CD14-positive monocyte (primary cell): ENCODE measurements at regions not wholly inside any gene's neighbourhood (a gene's known extent, or its start where the extent isn't known, plus 50 kb on each side); places are given as distances from the start of the nearest gene placed in this dataset.

Experiments
- DNase-seq, 3 donors: peaks; one replicate each; pipeline ENCODE4 v3.0.0-alpha.2; 2011 to 2022
- H2AFZ ChIP-seq: 2 replicates; pipeline ENCODE4 v1.6.0; 2012; ENCODE audit warnings: mild to moderate bottlenecking, low read depth, low read length, inconsistent platforms; ENCODE audit not compliant: insufficient read depth, poor library complexity, severe bottlenecking
- H3K27ac ChIP-seq, 2 donors: 1 replicate in 1 of 2; 2 replicates in 1 of 2; pipeline ENCODE4 v1.5.1; 2012 to 2013; ENCODE audit warnings: low read length in 2 of 2, control low read depth in 1 of 2, inconsistent platforms in 1 of 2, low read depth in 1 of 2, mild to moderate bottlenecking in 1 of 2
- H3K27me3 ChIP-seq, 2 donors: one replicate each; pipeline versions ENCODE4 v1.6.0 to v1.6.1; 2011 to 2013; ENCODE audit warnings: low read length in 2 of 2; ENCODE audit not compliant: control insufficient read depth in 2 of 2, insufficient read depth in 2 of 2
- H3K36me3 ChIP-seq, 2 donors: replicated peaks in 1 of 2; 1 replicate in 1 of 2; 2 replicates in 1 of 2; pipeline versions ENCODE4 v1.5.1 to v1.6.1; 2012 to 2013; ENCODE audit warnings: low read length in 2 of 2, control low read depth in 1 of 2, inconsistent platforms in 1 of 2, mild to moderate bottlenecking in 1 of 2; ENCODE audit not compliant: insufficient read depth in 2 of 2, control insufficient read depth in 1 of 2
- H3K4me1 ChIP-seq, 2 donors: 1 replicate in 1 of 2; 2 replicates in 1 of 2; pipeline versions ENCODE4 v1.5.1 to v1.6.1; 2012 to 2013; ENCODE audit warnings: low read length in 2 of 2, control low read depth in 1 of 2, inconsistent platforms in 1 of 2, mild to moderate bottlenecking in 1 of 2, moderate library complexity in 1 of 2; ENCODE audit not compliant: insufficient read depth in 2 of 2, control insufficient read depth in 1 of 2
- H3K4me2 ChIP-seq: replicated peaks from 2 replicates; pipeline ENCODE3; 2012; ENCODE audit warnings: low read length, moderate library complexity, mild to moderate bottlenecking; ENCODE audit not compliant: poor library complexity, severe bottlenecking; ENCODE audit errors: extremely low read depth
- H3K4me3 ChIP-seq, 3 experiments: fragments of 200-600 bp in 1 of 3; sonication (generic) in 1 of 3; replicated peaks in 1 of 3; 1 replicate in 2 of 3; 2 replicates in 1 of 3; pipeline ENCODE4 v1.5.1; 2011 to 2013; ENCODE audit warnings: low read length in 3 of 3, mild to moderate bottlenecking in 3 of 3, control low read depth in 2 of 3, low read depth in 2 of 3, inconsistent platforms in 1 of 3, moderate library complexity in 1 of 3
- H3K79me2 ChIP-seq: 2 replicates; pipeline ENCODE4 v1.6.0; 2012; ENCODE audit warnings: mild to moderate bottlenecking, control low read depth, inconsistent platforms, low read length, moderate library complexity; ENCODE audit not compliant: insufficient read depth
- H3K9ac ChIP-seq: 2 replicates; pipeline ENCODE4 v1.6.0; 2017; ENCODE audit warnings: low read length, mild to moderate bottlenecking; ENCODE audit not compliant: insufficient read depth, poor library complexity, severe bottlenecking
- H3K9me3 ChIP-seq, 2 donors: replicated peaks in 1 of 2; 1 replicate in 1 of 2; 2 replicates in 1 of 2; pipeline versions ENCODE4 v1.5.1 to v1.6.1; 2012 to 2013; ENCODE audit warnings: low read length in 2 of 2, control low read depth in 1 of 2; ENCODE audit not compliant: control insufficient read depth in 1 of 2, insufficient read depth in 1 of 2
- H4K20me1 ChIP-seq: 2 replicates; pipeline ENCODE4 v1.6.0; 2012; ENCODE audit warnings: mild to moderate bottlenecking, low read length, control low read depth, moderate library complexity; ENCODE audit not compliant: insufficient read depth
- H3K27ac Mint-ChIP-seq, 7 donors: one replicate each; pipeline ENCODE4 v1.8.0; 2020; ENCODE audit warnings: mild to moderate bottlenecking in 7 of 7, mixed read lengths in 7 of 7, moderate library complexity in 6 of 7, inconsistent platforms in 2 of 7
- H3K27me3 Mint-ChIP-seq, 3 donors: one replicate each; pipeline ENCODE4 v1.8.0; 2021 to 2022; ENCODE audit warnings: low read depth in 3 of 3, mild to moderate bottlenecking in 3 of 3, mixed read lengths in 3 of 3, moderate library complexity in 3 of 3, inconsistent platforms in 1 of 3
- H3K36me3 Mint-ChIP-seq, 2 donors: one replicate each; pipeline ENCODE4 v1.8.0; 2020; ENCODE audit warnings: mixed read lengths in 2 of 2, inconsistent platforms in 1 of 2, mild to moderate bottlenecking in 1 of 2
- H3K4me1 Mint-ChIP-seq: one replicate; pipeline ENCODE4 v1.8.0; 2020; ENCODE audit warnings: mild to moderate bottlenecking, mixed read lengths
- H3K4me3 Mint-ChIP-seq, 2 donors: one replicate each; pipeline ENCODE4 v1.8.0; 2020; ENCODE audit warnings: mild to moderate bottlenecking in 2 of 2, mixed read lengths in 2 of 2, moderate library complexity in 1 of 2
- H3K9me3 Mint-ChIP-seq, 7 donors: one replicate each; pipeline ENCODE4 v1.8.0; 2020 to 2022; ENCODE audit warnings: mixed read lengths in 7 of 7, mild to moderate bottlenecking in 6 of 7, moderate library complexity in 6 of 7, inconsistent platforms in 2 of 7
- whole genome bisulfite sequencing: methylation state at CpG from one replicate; pipeline ENCODE4 v1.1.5; 2013; ENCODE audit warnings: missing lambda C conversion rate; ENCODE audit not compliant: insufficient coverage; 5-methylcytosine and 5-hydroxymethylcytosine counted together
- intact Hi-C, 2 donors: fragments of 100-400 bp; cut with micrococcal nuclease; formaldehyde crosslinking; loops; one replicate each; pipeline versions ENCODE4 v1.15.0 to v1.15.1; 2023
- TF ChIP-seq, protein P1 (sequence below): fragments of 200-600 bp; IDR thresholded peaks from one replicate; pipeline ENCODE4 v1.8.0; 2022; ENCODE audit warnings: antibody characterized with exemption, mild to moderate bottlenecking

DNA sequence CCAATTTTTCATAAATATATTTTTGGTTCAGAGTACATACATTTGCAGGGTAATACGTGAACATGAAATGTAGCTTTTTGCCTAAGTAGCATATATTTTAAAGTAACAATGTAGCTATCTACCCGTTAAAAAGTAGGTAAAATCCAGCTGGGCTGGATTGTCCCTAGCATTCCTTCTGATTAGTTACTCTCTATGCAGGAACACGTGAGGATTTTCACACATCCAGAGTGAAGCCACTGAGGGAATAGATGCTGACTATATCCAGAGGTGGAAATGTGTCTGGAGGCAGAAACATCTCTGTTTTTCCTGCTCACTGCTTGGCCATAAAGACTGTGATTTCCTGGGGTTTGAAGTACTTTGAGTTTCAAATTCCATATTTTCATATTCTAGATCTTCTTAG is 338.9 kb upstream of the KIAA1217 start:
- Mint-ChIP-seq H3K27me3 (peaks cover 0 to 2% (median 0%) of the 10 kb centered on the region in 3 donors), H3K4me3 (no peak overlapping the region), H3K27ac (no peak overlapping the region), H3K9me3 (peaks cover 0 to 6% (median 2%) of the 10 kb centered on the region in 7 donors), H3K4me1 (peaks cover 22% of the 10 kb centered on the region), H3K36me3 (no peaks in the 10 kb centered on the region)
- H3K4me2 ChIP-seq, result no peak overlapping the region
- H4K20me1 ChIP-seq, result no peaks in the 10 kb centered on the region
- intact Hi-C loops, result no loop called here
- no peaks in the 10 kb centered on the region for H3K27me3 ChIP-seq
- H3K9ac ChIP-seq, result no peak overlapping the region
- H3K79me2 ChIP-seq, result no peaks in the 10 kb centered on the region
- H2AFZ ChIP-seq, result no peak overlapping the region
- H3K36me3 ChIP-seq, result no peaks in the 10 kb centered on the region
- 94% methylated on average over 2 of the region's 3 CpGs for WGBS
- H3K4me1 ChIP-seq, result peaks cover 4 to 10% of the 10 kb centered on the region in 2 donors
- H3K27ac ChIP-seq, result no peak overlapping the region
- DNase-seq, result no peak
- no peaks in the 10 kb centered on the region for H3K9me3 ChIP-seq
- TF ChIP-seq, protein P1, sequence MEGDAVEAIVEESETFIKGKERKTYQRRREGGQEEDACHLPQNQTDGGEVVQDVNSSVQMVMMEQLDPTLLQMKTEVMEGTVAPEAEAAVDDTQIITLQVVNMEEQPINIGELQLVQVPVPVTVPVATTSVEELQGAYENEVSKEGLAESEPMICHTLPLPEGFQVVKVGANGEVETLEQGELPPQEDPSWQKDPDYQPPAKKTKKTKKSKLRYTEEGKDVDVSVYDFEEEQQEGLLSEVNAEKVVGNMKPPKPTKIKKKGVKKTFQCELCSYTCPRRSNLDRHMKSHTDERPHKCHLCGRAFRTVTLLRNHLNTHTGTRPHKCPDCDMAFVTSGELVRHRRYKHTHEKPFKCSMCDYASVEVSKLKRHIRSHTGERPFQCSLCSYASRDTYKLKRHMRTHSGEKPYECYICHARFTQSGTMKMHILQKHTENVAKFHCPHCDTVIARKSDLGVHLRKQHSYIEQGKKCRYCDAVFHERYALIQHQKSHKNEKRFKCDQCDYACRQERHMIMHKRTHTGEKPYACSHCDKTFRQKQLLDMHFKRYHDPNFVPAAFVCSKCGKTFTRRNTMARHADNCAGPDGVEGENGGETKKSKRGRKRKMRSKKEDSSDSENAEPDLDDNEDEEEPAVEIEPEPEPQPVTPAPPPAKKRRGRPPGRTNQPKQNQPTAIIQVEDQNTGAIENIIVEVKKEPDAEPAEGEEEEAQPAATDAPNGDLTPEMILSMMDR, result no peak
- no peak overlapping the region for H3K4me3 ChIP-seq

DNA sequence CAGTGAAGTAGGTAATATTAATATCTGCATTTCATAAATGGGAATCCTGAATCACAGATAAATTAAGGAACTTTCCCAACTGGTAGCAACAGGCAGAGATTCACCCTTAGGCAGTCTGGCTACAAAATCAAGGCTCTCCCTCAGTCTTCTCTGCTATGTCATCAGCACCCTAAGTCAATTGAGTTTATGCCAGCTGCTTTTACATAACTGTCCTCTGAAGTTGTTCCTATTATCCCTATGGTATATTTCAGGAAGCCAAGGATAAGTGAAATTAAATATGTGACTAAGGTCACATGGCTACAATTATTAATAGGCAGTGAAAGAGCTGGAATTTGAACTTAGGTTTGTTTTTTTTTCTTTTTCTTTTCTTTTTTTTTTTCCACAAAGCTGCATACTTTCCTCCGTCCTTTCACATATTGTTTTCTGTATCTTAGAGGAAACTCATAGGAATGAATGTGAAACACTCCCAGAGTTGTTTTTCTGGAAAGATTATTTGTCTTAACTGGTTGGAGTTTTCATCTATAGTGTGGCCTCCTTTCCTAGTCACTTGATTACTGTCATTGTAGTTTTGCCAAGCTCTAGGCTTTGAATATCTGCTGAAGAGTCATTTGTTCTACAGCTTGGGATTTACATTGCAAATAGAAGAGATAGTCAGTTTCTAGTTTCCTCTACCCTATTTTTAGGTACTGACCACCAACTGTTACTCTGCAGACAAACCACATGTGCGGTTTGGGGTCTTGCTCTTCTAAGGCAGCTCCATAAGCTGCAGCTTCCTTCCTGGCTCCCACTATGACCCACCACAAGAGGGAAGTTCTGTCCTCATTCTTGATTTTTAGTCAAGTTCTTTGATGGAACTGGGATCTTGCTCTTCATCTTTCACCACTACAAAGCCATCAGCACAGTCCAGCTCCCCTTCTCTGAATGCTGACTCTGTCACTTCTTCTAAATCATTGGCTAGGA is 338.0 kb upstream of the KIAA1217 start:
- Mint-ChIP-seq H3K27ac (no peak overlapping the region), H3K4me3 (peak overlapping the region in 1 of 2 donors; percentile 36), H3K36me3 (no peaks in the 10 kb centered on the region), H3K27me3 (peaks cover 0 to 2% (median 0%) of the 10 kb centered on the region in 3 donors), H3K4me1 (peaks cover 22% of the 10 kb centered on the region), H3K9me3 (peaks cover 0 to 6% (median 2%) of the 10 kb centered on the region in 7 donors)
- no peaks in the 10 kb centered on the region for H4K20me1 ChIP-seq
- no peak for DNase-seq
- H3K4me3 ChIP-seq, result no peak overlapping the region
- peaks cover 4 to 10% of the 10 kb centered on the region in 2 donors for H3K4me1 ChIP-seq
- H3K9me3 ChIP-seq, result no peaks in the 10 kb centered on the region
- intact Hi-C loops, result no loop called here
- H2AFZ ChIP-seq, result no peak overlapping the region
- WGBS, result no CpG with 5 or more reads among the region's 2 CpGs
- no peak overlapping the region for H3K27ac ChIP-seq
- H3K4me2 ChIP-seq, result peak overlapping the region; percentile 38
- H3K79me2 ChIP-seq, result no peaks in the 10 kb centered on the region
- H3K27me3 ChIP-seq, result no peaks in the 10 kb centered on the region
- H3K9ac ChIP-seq, result no peak overlapping the region
- TF ChIP-seq, protein P1, result no peak
- H3K36me3 ChIP-seq, result no peaks in the 10 kb centered on the region
